Muscle of arm (tissue), 1 donor: ENCODE measurements at regions not wholly inside any gene's neighbourhood (a gene's known extent, or its start where the extent isn't known, plus 50 kb on each side); places are given as distances from the start of the nearest gene placed in this dataset.
"Not testable (repeated sequence)": the region's sequence is repeated elsewhere in the genome, so short reads cannot be mapped to it uniquely, and the experiment has no call there.

Source experiments
- DNase-seq: peaks from one replicate; pipeline ENCODE4 v3.0.0-alpha.2; 2013

- no peak for DNase-seq
Observed at GRCh38 chr1:95903060-95903459, 669.0 kb downstream of the RWDD3 start.

GRCh38 chr1:95905818-95906395, 671.9 kb downstream of the RWDD3 start:
- DNase-seq: no peak

- DNase-seq: not testable (repeated sequence)
Observed at GRCh38 chr1:95911739-95912138, 677.7 kb downstream of the RWDD3 start.

- no peak for DNase-seq
Observed at GRCh38 chr1:95916616-95917015, 682.6 kb downstream of the RWDD3 start.

GRCh38 chr1:95924684-95925083, 690.7 kb downstream of the RWDD3 start:
- DNase-seq: no peak

- DNase-seq: no peak
Observed at GRCh38 chr1:95926331-95926730, 692.3 kb downstream of the RWDD3 start.

- no peak for DNase-seq
Observed at GRCh38 chr1:95927061-95927460, 693.1 kb downstream of the RWDD3 start.

GRCh38 chr1:95935719-95936118, 701.7 kb downstream of the RWDD3 start:
- DNase-seq: no peak

GRCh38 chr1:95941121-95941798, 707.2 kb downstream of the RWDD3 start:
- no peak for DNase-seq

- DNase-seq: no peak
Observed at GRCh38 chr1:95948023-95948422, 714.0 kb downstream of the RWDD3 start.

GRCh38 chr1:95951371-95952102, 717.5 kb downstream of the RWDD3 start:
- DNase-seq: no peak

GRCh38 chr1:95953015-95953414, 719.0 kb downstream of the RWDD3 start:
- DNase-seq: peak; percentile 19

- no peak for DNase-seq
Observed at GRCh38 chr1:95954585-95954984, 720.6 kb downstream of the RWDD3 start.

- DNase-seq: no peak
Observed at GRCh38 chr1:95956215-95956614, 722.2 kb downstream of the RWDD3 start.

- DNase-seq: no peak
Observed at GRCh38 chr1:95957748-95958147, 723.7 kb downstream of the RWDD3 start.

GRCh38 chr1:95966866-95967265, 732.9 kb downstream of the RWDD3 start:
- DNase-seq: no peak

GRCh38 chr1:95974586-95974985, 740.6 kb downstream of the RWDD3 start:
- DNase-seq: no peak

- DNase-seq: no peak
Observed at GRCh38 chr1:95982711-95983110, 738.9 kb upstream of the PTBP2 start.

GRCh38 chr1:95983831-95984230, 737.8 kb upstream of the PTBP2 start:
- DNase-seq: no peak

GRCh38 chr1:95984798-95985374, 736.7 kb upstream of the PTBP2 start:
- no peak for DNase-seq

GRCh38 chr1:95990033-95990432, 731.6 kb upstream of the PTBP2 start:
- DNase-seq: no peak

GRCh38 chr1:95991787-95992520, 729.6 kb upstream of the PTBP2 start:
- DNase-seq: no peak
